HFFc6 (cell line): ENCODE measurements at regions not wholly inside any gene's neighbourhood (a gene's known extent, or its start where the extent isn't known, plus 50 kb on each side); places are given as distances from the start of the nearest gene placed in this dataset.

Source experiments
- DNase-seq: peaks from one replicate; pipeline ENCODE4 v3.0.0-alpha.2; 2018
- H3K27ac Mint-ChIP-seq: 2 replicates; pipeline ENCODE4 v1.8.0; 2020; ENCODE audit warnings: mild to moderate bottlenecking, mixed read lengths
- H3K27me3 Mint-ChIP-seq: 2 replicates; pipeline ENCODE4 v1.8.0; 2021; ENCODE audit warnings: mild to moderate bottlenecking, moderate library complexity, mixed read lengths; ENCODE audit not compliant: insufficient read depth
- H3K36me3 Mint-ChIP-seq: 2 replicates; pipeline ENCODE4 v1.8.0; 2021; ENCODE audit warnings: low read depth, mixed read lengths
- H3K4me1 Mint-ChIP-seq: 2 replicates; pipeline ENCODE4 v1.8.0; 2020; ENCODE audit warnings: low read depth, mixed read lengths
- H3K4me3 Mint-ChIP-seq: 2 replicates; pipeline ENCODE4 v1.8.0; 2020; ENCODE audit warnings: mild to moderate bottlenecking, moderate library complexity, mixed read lengths
- H3K9me3 Mint-ChIP-seq: 2 replicates; pipeline ENCODE4 v1.8.0; 2020; ENCODE audit warnings: mild to moderate bottlenecking, mixed read lengths
- TF ChIP-seq, protein P1 (sequence below): fragments of 200-600 bp; sonication (generic); IDR thresholded peaks from 2 replicates; pipeline ENCODE4 v1.5.0; 2021; ENCODE audit warnings: antibody characterized with exemption, mild to moderate bottlenecking

DNA sequence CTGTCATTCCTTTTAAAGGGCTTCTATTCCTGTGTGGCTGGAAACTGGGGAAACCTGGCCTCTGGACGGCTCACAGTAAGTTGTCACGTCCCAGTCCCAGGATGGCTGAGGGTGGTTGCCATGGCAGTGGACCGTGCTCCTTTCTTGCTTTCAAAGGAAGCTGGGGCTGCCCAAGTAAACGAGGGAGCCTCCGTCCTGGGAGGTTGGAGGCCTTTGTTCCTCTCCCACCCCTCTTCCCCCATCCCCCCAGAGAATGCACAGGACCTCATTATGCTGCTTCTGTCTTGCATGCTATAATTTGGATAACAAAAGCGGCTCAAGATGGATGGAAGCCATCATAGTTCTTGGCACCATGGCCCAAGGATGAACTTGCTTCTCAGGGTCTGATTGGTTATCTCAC lies 325.5 kb upstream of the HS6ST1 start:
- Mint-ChIP-seq H3K4me3 (no peak overlapping the region), H3K27ac (no peak overlapping the region), H3K9me3 (no peaks in the 10 kb centered on the region), H3K27me3 (peaks cover 13% of the 10 kb centered on the region), H3K4me1 (no peaks in the 10 kb centered on the region), H3K36me3 (no peaks in the 10 kb centered on the region)
- TF ChIP-seq, protein P1, sequence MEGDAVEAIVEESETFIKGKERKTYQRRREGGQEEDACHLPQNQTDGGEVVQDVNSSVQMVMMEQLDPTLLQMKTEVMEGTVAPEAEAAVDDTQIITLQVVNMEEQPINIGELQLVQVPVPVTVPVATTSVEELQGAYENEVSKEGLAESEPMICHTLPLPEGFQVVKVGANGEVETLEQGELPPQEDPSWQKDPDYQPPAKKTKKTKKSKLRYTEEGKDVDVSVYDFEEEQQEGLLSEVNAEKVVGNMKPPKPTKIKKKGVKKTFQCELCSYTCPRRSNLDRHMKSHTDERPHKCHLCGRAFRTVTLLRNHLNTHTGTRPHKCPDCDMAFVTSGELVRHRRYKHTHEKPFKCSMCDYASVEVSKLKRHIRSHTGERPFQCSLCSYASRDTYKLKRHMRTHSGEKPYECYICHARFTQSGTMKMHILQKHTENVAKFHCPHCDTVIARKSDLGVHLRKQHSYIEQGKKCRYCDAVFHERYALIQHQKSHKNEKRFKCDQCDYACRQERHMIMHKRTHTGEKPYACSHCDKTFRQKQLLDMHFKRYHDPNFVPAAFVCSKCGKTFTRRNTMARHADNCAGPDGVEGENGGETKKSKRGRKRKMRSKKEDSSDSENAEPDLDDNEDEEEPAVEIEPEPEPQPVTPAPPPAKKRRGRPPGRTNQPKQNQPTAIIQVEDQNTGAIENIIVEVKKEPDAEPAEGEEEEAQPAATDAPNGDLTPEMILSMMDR: no peak
- DNase-seq: no peak

DNA sequence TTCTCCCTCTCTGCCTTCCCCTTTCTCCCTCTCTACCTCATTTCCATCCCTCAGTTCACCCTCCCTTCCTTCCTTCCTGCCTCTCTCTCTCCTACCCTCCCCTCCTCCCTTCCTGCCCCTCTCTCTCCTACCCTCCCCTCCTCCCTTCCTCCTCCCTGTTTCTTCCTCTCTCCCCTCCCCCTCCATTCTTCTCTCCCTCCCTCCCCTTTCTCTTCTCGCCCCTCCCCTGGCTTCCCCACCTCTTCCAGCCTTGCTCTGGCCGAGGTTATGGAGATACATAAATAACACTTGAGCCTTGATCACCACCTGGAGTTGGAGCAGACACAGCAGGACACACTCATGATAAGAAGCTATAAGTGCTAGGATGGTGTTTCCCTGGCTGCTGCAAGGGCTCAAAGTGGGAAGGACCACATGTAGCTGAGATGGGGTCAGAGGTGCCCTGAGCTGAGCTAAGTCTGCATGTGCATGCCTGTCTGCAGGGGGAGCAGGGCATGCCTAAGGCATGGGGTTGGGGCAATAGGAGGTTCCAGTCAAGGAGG lies 326.1 kb upstream of the HS6ST1 start:
- no peaks in the 10 kb centered on the region for H3K36me3 Mint-ChIP-seq
- peaks cover 11% of the 10 kb centered on the region for H3K27me3 Mint-ChIP-seq
- H3K27ac Mint-ChIP-seq: no peak overlapping the region
- no peaks in the 10 kb centered on the region for H3K9me3 Mint-ChIP-seq
- no peaks in the 10 kb centered on the region for H3K4me1 Mint-ChIP-seq
- DNase-seq: no peak
- H3K4me3 Mint-ChIP-seq: no peak overlapping the region
- TF ChIP-seq, protein P1: no peak

DNA sequence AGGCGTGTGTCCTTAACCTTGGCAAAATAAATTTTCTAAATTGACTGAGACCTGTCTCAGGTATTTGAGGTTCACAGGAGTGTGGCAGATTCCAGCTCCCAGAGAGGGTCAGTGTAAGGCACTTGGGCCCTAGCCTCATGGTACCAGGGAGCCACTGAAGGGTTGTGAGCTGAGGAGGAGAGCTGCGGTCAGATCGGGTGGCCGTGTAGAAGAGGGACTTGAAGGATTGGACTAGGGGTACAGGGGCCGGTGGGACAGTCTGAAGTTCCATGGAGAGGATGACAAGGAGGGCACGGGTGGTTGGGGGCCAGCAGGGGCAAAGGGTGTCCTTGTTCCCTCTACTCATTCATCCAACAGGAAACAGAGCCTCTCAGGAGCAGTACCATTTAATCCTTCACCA lies 327.0 kb upstream of the HS6ST1 start:
- Mint-ChIP-seq H3K9me3 (no peaks in the 10 kb centered on the region), H3K27me3 (peaks cover 11% of the 10 kb centered on the region), H3K4me3 (no peak overlapping the region), H3K4me1 (no peaks in the 10 kb centered on the region), H3K27ac (no peak overlapping the region), H3K36me3 (no peaks in the 10 kb centered on the region)
- TF ChIP-seq, protein P1: no peak
- DNase-seq: no peak

DNA sequence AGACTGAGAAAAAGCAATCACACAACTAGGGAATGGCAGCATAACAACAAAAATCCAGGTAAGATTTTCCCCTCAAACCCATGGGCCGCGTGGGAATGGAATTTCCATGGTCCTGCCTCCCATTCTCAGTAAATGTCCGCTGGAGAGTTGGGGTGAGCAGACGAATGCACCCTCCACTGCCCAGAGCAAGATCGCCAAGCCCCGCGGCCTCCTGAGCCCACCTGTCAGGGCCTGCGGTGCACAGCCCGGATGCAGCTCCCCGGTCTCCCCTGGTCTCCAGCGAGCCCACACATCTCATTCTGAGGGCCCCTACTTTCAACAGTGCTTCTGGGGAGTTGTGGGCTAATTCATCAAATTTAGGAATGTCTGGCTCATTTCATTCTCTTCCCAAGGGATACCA lies 327.4 kb upstream of the HS6ST1 start:
- no peak for DNase-seq
- TF ChIP-seq, protein P1: no peak
- H3K36me3 Mint-ChIP-seq: no peaks in the 10 kb centered on the region
- H3K4me3 Mint-ChIP-seq: no peak overlapping the region
- no peaks in the 10 kb centered on the region for H3K9me3 Mint-ChIP-seq
- no peak overlapping the region for H3K27ac Mint-ChIP-seq
- H3K27me3 Mint-ChIP-seq: peaks cover 10% of the 10 kb centered on the region
- H3K4me1 Mint-ChIP-seq: no peaks in the 10 kb centered on the region

DNA sequence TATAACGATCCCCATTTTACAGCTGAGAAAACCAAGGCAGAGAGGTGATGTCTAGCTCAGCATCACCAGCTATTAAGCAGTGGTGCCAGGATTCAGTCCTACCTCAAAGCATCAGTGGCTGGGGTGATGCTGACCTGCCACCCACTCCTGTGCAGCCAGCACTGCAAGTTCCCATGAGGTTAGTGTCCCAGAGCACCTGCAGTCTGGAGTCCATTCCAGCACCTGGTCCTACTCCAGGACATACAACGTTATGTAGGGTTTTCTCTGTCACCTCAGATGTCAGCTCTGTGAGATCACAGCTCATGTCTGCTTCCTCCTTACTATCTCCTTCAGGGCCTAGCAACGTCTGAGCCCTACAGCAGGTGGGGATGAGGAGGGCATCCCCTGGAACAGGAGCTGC lies 328.0 kb upstream of the HS6ST1 start:
- TF ChIP-seq, protein P1: no peak
- Mint-ChIP-seq H3K9me3 (no peaks in the 10 kb centered on the region), H3K36me3 (no peaks in the 10 kb centered on the region), H3K27ac (no peak overlapping the region), H3K4me3 (no peak overlapping the region), H3K27me3 (peaks cover 6% of the 10 kb centered on the region), H3K4me1 (no peaks in the 10 kb centered on the region)
- no peak for DNase-seq

DNA sequence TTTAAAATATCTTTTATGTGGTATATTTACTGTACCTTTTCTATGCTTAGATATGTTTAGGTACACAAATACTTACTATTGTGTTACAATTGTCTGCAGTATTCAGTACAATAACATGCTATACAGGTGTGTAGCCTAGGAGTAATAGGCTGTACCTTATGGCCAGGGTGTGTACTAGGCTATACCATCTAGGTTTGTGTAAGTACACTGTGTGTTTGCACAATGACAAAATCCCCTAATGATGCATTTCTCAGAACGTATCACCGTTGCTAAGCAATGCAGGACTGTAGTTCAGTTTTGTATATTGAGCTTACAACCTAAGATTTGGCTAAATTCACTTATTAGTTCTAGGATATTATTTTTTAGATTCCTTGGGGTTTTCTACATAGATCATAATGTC lies 332.3 kb upstream of the HS6ST1 start:
- Mint-ChIP-seq H3K36me3 (no peaks in the 10 kb centered on the region), H3K4me1 (no peaks in the 10 kb centered on the region), H3K4me3 (no peak overlapping the region), H3K27me3 (peaks cover 8% of the 10 kb centered on the region), H3K27ac (no peak overlapping the region), H3K9me3 (no peaks in the 10 kb centered on the region)
- DNase-seq: no peak
- TF ChIP-seq, protein P1: no peak
